ENCODE measurements at regions not wholly inside any gene's neighbourhood (a gene's known extent, or its start where the extent isn't known, plus 50 kb on each side); places are given as distances from the start of the nearest gene placed in this dataset.

DNA sequence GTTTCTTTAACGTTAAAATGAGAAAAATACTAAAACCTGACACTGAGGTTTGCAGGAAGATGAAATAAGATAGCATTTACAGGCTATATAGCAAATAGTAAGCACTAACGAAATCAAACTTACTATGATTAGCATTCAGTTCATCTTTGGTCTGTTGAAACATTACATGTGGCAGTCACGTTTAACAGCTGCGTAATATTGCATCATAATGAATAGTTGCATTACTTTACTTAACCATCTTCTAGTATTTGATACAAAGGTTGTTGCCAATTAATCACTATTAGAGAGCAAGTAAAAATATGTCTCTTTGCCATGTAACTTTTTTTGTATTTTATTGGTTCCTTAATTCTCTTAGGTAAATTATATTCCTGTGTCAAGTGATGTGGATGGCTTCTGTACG lies 131.8 kb upstream of the GHITM start:
- no peak overlapping the region for H2AFZ ChIP-seq (ENCODE audit: low read depth, low read length)
- H3K79me2 ChIP-seq (ENCODE audit: control insufficient read depth, insufficient read depth, low read length) = no peaks in the 10 kb centered on the region
- ChIA-PET CTCF (interaction anchor here (1.0 to 1.6 kb wide), 4 partner anchors 11 to 1211 kb away, joined by 4 to 5 read pairs (median 4); no protein-coding TSS in a partner anchor), POLR2A (no interaction called here)
- H3K4me2 ChIP-seq (ENCODE audit: insufficient read depth, low read length) = no peak overlapping the region
- DNase-seq (ENCODE audit: low read depth, low spot score) (no peak), FAIRE-seq (no peak)
- H3K9ac ChIP-seq (replicated peaks; ENCODE audit: extremely low read depth, insufficient read depth, low read length) = no peak overlapping the region
- H3K9me3 ChIP-seq (replicated peaks; ENCODE audit: control insufficient read depth, insufficient read depth, low read length) = no peaks in the 10 kb centered on the region
- H3K4me1 ChIP-seq (ENCODE audit: control insufficient read depth, extremely low read depth, insufficient read depth, low read length) = no peaks in the 10 kb centered on the region
- H3K27me3 ChIP-seq (ENCODE audit: control insufficient read depth in 2 of 2, insufficient read depth in 2 of 2, low read length in 2 of 2) = no peaks in the 10 kb centered on the region
- no peaks in the 10 kb centered on the region for H3K36me3 ChIP-seq (ENCODE audit: control insufficient read depth in 2 of 2, extremely low read depth in 1 of 2, insufficient read depth in 2 of 2, low read length in 2 of 2)
- TF ChIP-seq POLR2A (IDR thresholded peaks at IDR 0.05; ENCODE audit: low read depth, low read length) (no peak), JUN (IDR thresholded peaks at IDR 0.05; ENCODE audit: borderline replicate concordance, insufficient read depth, insufficient read length, low read depth) (no peak), EZH2 (IDR thresholded peaks at IDR 0.05; ENCODE audit: borderline replicate concordance, low read depth, low read length, severe bottlenecking) (no peak), POLR2AphosphoS5 (IDR thresholded peaks at IDR 0.05; ENCODE audit: insufficient read depth, low read depth, low read length) (no peak), FOS (IDR thresholded peaks at IDR 0.05; ENCODE audit: borderline replicate concordance, insufficient read depth, low read length) (no peak), MYC (IDR thresholded peaks at IDR 0.05; ENCODE audit: low read depth, low read length) (no peak), GATA2 (IDR thresholded peaks at IDR 0.05; ENCODE audit: insufficient read depth, insufficient read length, low read depth, low read length) (no peak)
- TF ChIP-seq, protein P1, sequence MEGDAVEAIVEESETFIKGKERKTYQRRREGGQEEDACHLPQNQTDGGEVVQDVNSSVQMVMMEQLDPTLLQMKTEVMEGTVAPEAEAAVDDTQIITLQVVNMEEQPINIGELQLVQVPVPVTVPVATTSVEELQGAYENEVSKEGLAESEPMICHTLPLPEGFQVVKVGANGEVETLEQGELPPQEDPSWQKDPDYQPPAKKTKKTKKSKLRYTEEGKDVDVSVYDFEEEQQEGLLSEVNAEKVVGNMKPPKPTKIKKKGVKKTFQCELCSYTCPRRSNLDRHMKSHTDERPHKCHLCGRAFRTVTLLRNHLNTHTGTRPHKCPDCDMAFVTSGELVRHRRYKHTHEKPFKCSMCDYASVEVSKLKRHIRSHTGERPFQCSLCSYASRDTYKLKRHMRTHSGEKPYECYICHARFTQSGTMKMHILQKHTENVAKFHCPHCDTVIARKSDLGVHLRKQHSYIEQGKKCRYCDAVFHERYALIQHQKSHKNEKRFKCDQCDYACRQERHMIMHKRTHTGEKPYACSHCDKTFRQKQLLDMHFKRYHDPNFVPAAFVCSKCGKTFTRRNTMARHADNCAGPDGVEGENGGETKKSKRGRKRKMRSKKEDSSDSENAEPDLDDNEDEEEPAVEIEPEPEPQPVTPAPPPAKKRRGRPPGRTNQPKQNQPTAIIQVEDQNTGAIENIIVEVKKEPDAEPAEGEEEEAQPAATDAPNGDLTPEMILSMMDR (IDR thresholded peaks at IDR 0.05; ENCODE audit: extremely low read depth in 1 of 2, insufficient read depth in 1 of 2, low read depth in 1 of 2, low read length in 2 of 2) = no peak
- TF ChIP-seq, protein P2, sequence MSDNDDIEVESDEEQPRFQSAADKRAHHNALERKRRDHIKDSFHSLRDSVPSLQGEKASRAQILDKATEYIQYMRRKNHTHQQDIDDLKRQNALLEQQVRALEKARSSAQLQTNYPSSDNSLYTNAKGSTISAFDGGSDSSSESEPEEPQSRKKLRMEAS (IDR thresholded peaks at IDR 0.05; ENCODE audit: insufficient read depth, insufficient read length) = no peak
- no peak overlapping the region for H3K4me3 ChIP-seq (replicated peaks in 1 of 3; ENCODE audit: insufficient read depth in 1 of 3, low read depth in 1 of 3, low read length in 3 of 3)
- dilution Hi-C loops (cut with MboI; ENCODE audit: extremely low pct_ligation_motif_present, low sequenced_read_pairs) = no loop called here
- H3K9me1 ChIP-seq (replicated peaks; ENCODE audit: control insufficient read depth, extremely low read depth, insufficient read depth, low read length) = no peaks in the 10 kb centered on the region
- no peak overlapping the region for H3K27ac ChIP-seq (ENCODE audit: insufficient read depth, low read depth, low read length)
- no TSS peak for BruUV-seq (replicated peaks)
- intact Hi-C loops (cut with micrococcal nuclease) = no loop called here
- no peaks in the 10 kb centered on the region for H4K20me1 ChIP-seq (replicated peaks; ENCODE audit: control insufficient read depth, extremely low read depth, insufficient read depth, low read length)

Measured in endothelial cell of umbilical vein (primary cell).